SK-N-SH (cell line): ENCODE measurements at regions not wholly inside any gene's neighbourhood (a gene's known extent, or its start where the extent isn't known, plus 50 kb on each side); places are given as distances from the start of the nearest gene placed in this dataset.

Experiments
- CTCF ChIA-PET: fragments of 300-600, 350-600 bp; formaldehyde crosslinking; extraction: SDS; loops from one replicate; lab custom pipeline; 2021; lab: Yijun Ruan, JAX
- POLR2A ChIA-PET: fragments of 350-600 bp; sonication (Branson Sonifier 250); formaldehyde crosslinking; extraction: SDS; loops from one replicate; lab custom pipeline; 2020; ENCODE audit warnings: antibody characterized with exemption, inconsistent platforms; lab: Yijun Ruan, JAX
- DNase-seq: peaks from one replicate; pipeline ENCODE4 v3.0.0; 2012
- H2AFZ ChIP-seq: fragments of 200-600 bp; sonication (generic); 2 replicates; pipeline ENCODE4 v1.8.1; 2016; ENCODE audit warnings: antibody characterized with exemption, mild to moderate bottlenecking, low read depth
- H3F3A ChIP-seq: fragments of 200-600 bp; sonication (generic); replicated peaks from 2 replicates; pipeline ENCODE3; 2016; ENCODE audit warnings: antibody characterized with exemption, mild to moderate bottlenecking; ENCODE audit not compliant: insufficient read depth
- H3K27ac ChIP-seq, 2 experiments: fragments of 200-500 bp in 1 of 2; fragments of 200-600 bp in 1 of 2; sonication (Bioruptor generic) in 1 of 2; sonication (generic), shearing (Covaris generic) in 1 of 2; 2 replicates each; pipeline versions ENCODE4 v1.5.1 to v1.6.1; 2014 to 2016; ENCODE audit warnings: low read depth in 2 of 2, inconsistent platforms in 1 of 2, low read length in 1 of 2, mild to moderate bottlenecking in 1 of 2, mixed read lengths in 1 of 2
- H3K27me3 ChIP-seq: fragments of 200-600 bp; sonication (generic), shearing (Covaris generic); 2 replicates; pipeline ENCODE4 v1.6.1; 2016; ENCODE audit warnings: mixed run types; ENCODE audit not compliant: insufficient read depth
- H3K36me3 ChIP-seq, 2 experiments: fragments of 200-500 bp in 1 of 2; fragments of 200-600 bp in 1 of 2; sonication (Bioruptor generic) in 1 of 2; sonication (generic) in 1 of 2; replicated peaks in 1 of 2; 2 replicates each; pipeline versions ENCODE3 to v1.5.1; 2014 to 2016; ENCODE audit warnings: low read length in 1 of 2, mild to moderate bottlenecking in 1 of 2; ENCODE audit not compliant: insufficient read depth in 2 of 2, control insufficient read depth in 1 of 2
- H3K4me1 ChIP-seq, 2 experiments: fragments of 200-500 bp in 1 of 2; fragments of 200-600 bp in 1 of 2; sonication (Bioruptor generic) in 1 of 2; sonication (generic), shearing (Covaris generic) in 1 of 2; 2 replicates each; pipeline versions ENCODE4 v1.5.1 to v1.6.1; 2014 to 2016; ENCODE audit warnings: low read depth in 1 of 2, low read length in 1 of 2, mixed run types in 1 of 2; ENCODE audit not compliant: insufficient read depth in 2 of 2, control insufficient read depth in 1 of 2
- H3K4me2 ChIP-seq: fragments of 200-600 bp; sonication (generic), shearing (Covaris generic); 2 replicates; pipeline ENCODE4 v1.6.1; 2017; ENCODE audit warnings: mixed run types
- H3K4me3 ChIP-seq, 2 experiments: fragments of 200-500 bp in 1 of 2; fragments of 200-600 bp in 1 of 2; sonication (Bioruptor generic) in 1 of 2; sonication (generic), shearing (Covaris generic) in 1 of 2; 2 replicates each; pipeline versions ENCODE4 v1.5.1 to v1.8.1; 2014 to 2016; ENCODE audit warnings: low read depth in 2 of 2, inconsistent platforms in 1 of 2, low read length in 1 of 2, mild to moderate bottlenecking in 1 of 2, mixed read lengths in 1 of 2, moderate library complexity in 1 of 2
- H3K79me2 ChIP-seq: fragments of 200-600 bp; sonication (generic); 2 replicates; pipeline ENCODE4 v1.8.1; 2017; ENCODE audit warnings: mild to moderate bottlenecking; ENCODE audit not compliant: insufficient read depth
- H3K9ac ChIP-seq: fragments of 200-600 bp; sonication (generic); 2 replicates; pipeline ENCODE4 v1.6.1; 2017; ENCODE audit warnings: mixed run types
- H3K9me2 ChIP-seq: fragments of 200-600 bp; sonication (generic); 2 replicates; pipeline ENCODE4 v1.6.1; 2017; ENCODE audit warnings: mixed run types
- H3K9me3 ChIP-seq: fragments of 200-600 bp; sonication (generic); 2 replicates; pipeline ENCODE4 v1.6.1; 2017; ENCODE audit warnings: mixed run types, mild to moderate bottlenecking, moderate library complexity
- H4K20me1 ChIP-seq: fragments of 200-600 bp; sonication (generic); 2 replicates; pipeline ENCODE4 v1.6.1; 2017; ENCODE audit warnings: mild to moderate bottlenecking, mixed run types; ENCODE audit not compliant: insufficient read depth
- EP300 ChIP-seq, 2 experiments: IDR thresholded peaks; 2 replicates each; pipeline versions ENCODE4 v1.4.0 to v1.6.1; 2012; ENCODE audit warnings: borderline replicate concordance in 1 of 2, low read depth in 1 of 2, low read length in 1 of 2
- FOXM1 ChIP-seq: IDR thresholded peaks from 2 replicates; pipeline ENCODE4 v1.4.0; 2012; ENCODE audit warnings: low read depth, mild to moderate bottlenecking
- JUND ChIP-seq: IDR thresholded peaks from 2 replicates; pipeline ENCODE4 v1.4.0; 2012
- MEF2A ChIP-seq: IDR thresholded peaks from 2 replicates; pipeline ENCODE4 v1.4.0; 2012; ENCODE audit warnings: low read depth, borderline replicate concordance
- POLR2AphosphoS5 ChIP-seq: IDR thresholded peaks from 2 replicates; pipeline ENCODE4 v1.6.1; 2012; ENCODE audit warnings: low read depth, low read length
- SMC3 ChIP-seq: IDR thresholded peaks from 2 replicates; pipeline ENCODE4 v1.6.1; 2012; ENCODE audit warnings: low read depth, low read length, improper control_type of control experiment
- TAF1 ChIP-seq: IDR thresholded peaks from 2 replicates; pipeline ENCODE4 v1.6.1; 2012; ENCODE audit warnings: low read depth, mild to moderate bottlenecking, low read length, moderate library complexity, borderline replicate concordance
- TCF12 ChIP-seq: IDR thresholded peaks from 2 replicates; pipeline ENCODE4 v1.4.0; 2012
- TEAD4 ChIP-seq: IDR thresholded peaks from 2 replicates; pipeline ENCODE4 v1.4.0; 2012; ENCODE audit warnings: mild to moderate bottlenecking, borderline replicate concordance; ENCODE audit not compliant: insufficient read depth
- YY1 ChIP-seq: IDR thresholded peaks from 2 replicates; pipeline ENCODE4 v1.4.0; 2012; ENCODE audit warnings: low read depth, mild to moderate bottlenecking
- WGBS: methylation state at CpG from one replicate; pipeline ENCODE4 v1.1.6; 2017; ENCODE audit warnings: low lambda C conversion rate; 5-methylcytosine and 5-hydroxymethylcytosine counted together
- TF ChIP-seq, protein P1 (sequence below): IDR thresholded peaks from 2 replicates; pipeline ENCODE4 v1.6.1; 2012; ENCODE audit warnings: mild to moderate bottlenecking, low read depth, low read length, moderate library complexity
- TF ChIP-seq, protein P2 (sequence below): IDR thresholded peaks from 2 replicates; pipeline ENCODE4 v1.4.0; 2012; ENCODE audit warnings: low read depth, borderline replicate concordance

DNA sequence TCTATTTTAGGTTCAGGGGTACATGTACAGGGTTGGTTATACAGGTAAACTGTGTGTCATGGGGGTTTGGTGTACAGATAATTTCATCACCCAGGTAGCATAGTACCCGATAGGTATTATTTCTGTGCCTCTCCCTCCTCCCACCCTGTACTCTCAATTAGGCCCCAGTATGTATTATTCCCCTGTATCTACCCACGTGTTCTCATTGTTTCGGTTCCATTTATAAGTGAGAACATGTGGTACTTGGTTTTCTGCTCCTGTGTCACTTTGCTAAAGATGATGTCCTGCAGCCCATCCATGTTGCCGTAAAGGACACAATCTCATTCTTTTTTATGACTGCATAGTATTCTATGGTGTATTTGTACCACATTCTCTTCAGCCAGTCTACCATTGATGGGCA is 96.8 kb upstream of the SLC24A2 start (continued):
- TF ChIP-seq, protein P1, sequence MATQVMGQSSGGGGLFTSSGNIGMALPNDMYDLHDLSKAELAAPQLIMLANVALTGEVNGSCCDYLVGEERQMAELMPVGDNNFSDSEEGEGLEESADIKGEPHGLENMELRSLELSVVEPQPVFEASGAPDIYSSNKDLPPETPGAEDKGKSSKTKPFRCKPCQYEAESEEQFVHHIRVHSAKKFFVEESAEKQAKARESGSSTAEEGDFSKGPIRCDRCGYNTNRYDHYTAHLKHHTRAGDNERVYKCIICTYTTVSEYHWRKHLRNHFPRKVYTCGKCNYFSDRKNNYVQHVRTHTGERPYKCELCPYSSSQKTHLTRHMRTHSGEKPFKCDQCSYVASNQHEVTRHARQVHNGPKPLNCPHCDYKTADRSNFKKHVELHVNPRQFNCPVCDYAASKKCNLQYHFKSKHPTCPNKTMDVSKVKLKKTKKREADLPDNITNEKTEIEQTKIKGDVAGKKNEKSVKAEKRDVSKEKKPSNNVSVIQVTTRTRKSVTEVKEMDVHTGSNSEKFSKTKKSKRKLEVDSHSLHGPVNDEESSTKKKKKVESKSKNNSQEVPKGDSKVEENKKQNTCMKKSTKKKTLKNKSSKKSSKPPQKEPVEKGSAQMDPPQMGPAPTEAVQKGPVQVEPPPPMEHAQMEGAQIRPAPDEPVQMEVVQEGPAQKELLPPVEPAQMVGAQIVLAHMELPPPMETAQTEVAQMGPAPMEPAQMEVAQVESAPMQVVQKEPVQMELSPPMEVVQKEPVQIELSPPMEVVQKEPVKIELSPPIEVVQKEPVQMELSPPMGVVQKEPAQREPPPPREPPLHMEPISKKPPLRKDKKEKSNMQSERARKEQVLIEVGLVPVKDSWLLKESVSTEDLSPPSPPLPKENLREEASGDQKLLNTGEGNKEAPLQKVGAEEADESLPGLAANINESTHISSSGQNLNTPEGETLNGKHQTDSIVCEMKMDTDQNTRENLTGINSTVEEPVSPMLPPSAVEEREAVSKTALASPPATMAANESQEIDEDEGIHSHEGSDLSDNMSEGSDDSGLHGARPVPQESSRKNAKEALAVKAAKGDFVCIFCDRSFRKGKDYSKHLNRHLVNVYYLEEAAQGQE: no peak
- TF ChIP-seq TAF1 (no peak), YY1 (no peak), TEAD4 (no peak)

DNA sequence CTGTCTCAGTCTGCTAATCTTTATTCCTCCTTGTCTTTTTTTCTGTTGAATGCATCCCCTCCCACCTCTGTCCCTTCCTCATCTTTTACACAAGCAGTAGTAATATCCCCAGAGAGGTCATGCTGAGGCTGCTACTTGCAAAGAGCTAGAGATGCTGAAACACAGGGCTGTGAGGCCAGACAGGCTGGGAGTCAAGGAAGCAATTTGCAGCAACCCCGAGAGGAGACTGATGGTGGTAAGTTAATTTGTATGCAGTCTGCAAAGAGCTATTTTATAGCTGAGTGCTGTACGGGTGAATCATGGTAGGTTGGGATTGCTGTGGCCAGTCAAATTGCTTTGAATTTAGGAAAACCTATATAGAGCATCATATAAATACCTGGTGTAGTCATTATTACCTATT is 90.2 kb upstream of the SLC24A2 start:
- Histone ChIP-seq H3K9me3 (no peaks in the 10 kb centered on the region), H3K4me3 (no peak overlapping the region), H3K27ac (no peak overlapping the region), H3K36me3 (no peaks in the 10 kb centered on the region), H3K79me2 (no peaks in the 10 kb centered on the region), H4K20me1 (no peaks in the 10 kb centered on the region), H3F3A (no peaks in the 10 kb centered on the region), H3K9ac (no peak overlapping the region), H3K4me1 (no peaks in the 10 kb centered on the region)
- WGBS: 5% methylated on average over 2 of the region's 2 CpGs
- TF ChIP-seq, protein P2, sequence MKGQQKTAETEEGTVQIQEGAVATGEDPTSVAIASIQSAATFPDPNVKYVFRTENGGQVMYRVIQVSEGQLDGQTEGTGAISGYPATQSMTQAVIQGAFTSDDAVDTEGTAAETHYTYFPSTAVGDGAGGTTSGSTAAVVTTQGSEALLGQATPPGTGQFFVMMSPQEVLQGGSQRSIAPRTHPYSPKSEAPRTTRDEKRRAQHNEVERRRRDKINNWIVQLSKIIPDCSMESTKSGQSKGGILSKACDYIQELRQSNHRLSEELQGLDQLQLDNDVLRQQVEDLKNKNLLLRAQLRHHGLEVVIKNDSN: no peak
- TF ChIP-seq SMC3: no peak
- TF ChIP-seq TEAD4: no peak
- no peak for TF ChIP-seq MEF2A
- TF ChIP-seq, all 33 proteins: peak for 0
- H3K9me2 ChIP-seq: no peaks in the 10 kb centered on the region
- no peak overlapping the region for H3K4me2 ChIP-seq
- ChIA-PET CTCF (interaction anchor here (1.0 kb wide), 1 partner anchor 12 kb away, joined by 3 read pairs; no protein-coding TSS in a partner anchor), POLR2A (no interaction called here)
- no peak for DNase-seq
- H3K27me3 ChIP-seq: no peaks in the 10 kb centered on the region
- H2AFZ ChIP-seq: no peak overlapping the region

DNA sequence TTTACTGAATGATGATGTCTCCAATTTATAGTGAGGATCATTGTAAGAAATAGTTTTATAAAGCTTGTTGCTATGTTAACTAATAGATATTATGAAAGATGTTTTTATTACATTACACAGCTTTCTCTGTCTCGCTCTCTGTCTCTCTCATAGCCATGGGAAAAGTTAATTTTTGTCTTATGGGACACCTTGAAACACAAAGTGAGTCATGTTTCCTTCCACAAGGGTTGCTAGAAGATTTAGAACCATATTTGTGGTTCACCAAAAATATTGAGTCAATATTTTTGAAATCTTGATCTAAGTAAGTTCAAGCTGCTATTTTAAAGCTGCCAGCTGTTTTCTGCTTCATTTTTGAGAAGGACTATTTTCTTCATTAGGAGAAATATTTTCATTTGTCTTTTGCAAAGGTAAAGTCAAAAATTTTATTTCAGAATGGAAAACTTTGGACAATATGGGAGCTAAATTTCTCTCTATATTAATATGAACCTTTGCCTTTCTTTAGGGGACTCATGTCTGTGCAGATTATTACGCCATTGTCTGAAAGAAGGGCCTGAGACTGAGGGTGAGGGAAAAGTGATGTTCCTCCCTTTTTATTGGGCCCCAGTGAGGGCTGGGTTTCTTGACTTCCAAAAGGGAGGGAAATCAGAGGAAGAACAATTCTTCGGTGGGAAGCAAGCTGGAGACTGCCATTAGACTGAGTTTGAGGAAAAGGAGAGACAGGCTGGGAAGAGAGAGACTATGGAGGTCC is 87.9 kb upstream of the SLC24A2 start:
- ChIA-PET POLR2A (no interaction called here), CTCF (interaction anchor here (1.6 kb wide), 1 partner anchor 46 kb away, joined by 4 read pairs; no protein-coding TSS in a partner anchor)
- TF ChIP-seq TCF12: no peak
- no peak for TF ChIP-seq EP300 (IDR thresholded peaks at IDR 0.05; ENCODE audit: borderline replicate concordance in 1 of 2, low read depth in 1 of 2, low read length in 1 of 2)
- no peak for TF ChIP-seq JUND
- TF ChIP-seq FOXM1: no peak
- no peak for TF ChIP-seq POLR2AphosphoS5
- no peak overlapping the region for H3K9ac ChIP-seq
- H3K9me2 ChIP-seq: no peaks in the 10 kb centered on the region
- H3K36me3 ChIP-seq: no peaks in the 10 kb centered on the region
- no peaks in the 10 kb centered on the region for H3F3A ChIP-seq
- no peak overlapping the region for H3K4me2 ChIP-seq
- no peaks in the 10 kb centered on the region for H4K20me1 ChIP-seq
- WGBS: 9% methylated on average over 3 of the region's 3 CpGs
- no peak overlapping the region for H2AFZ ChIP-seq
- no peaks in the 10 kb centered on the region for H3K9me3 ChIP-seq
- no peaks in the 10 kb centered on the region for H3K27me3 ChIP-seq
- no peaks in the 10 kb centered on the region for H3K79me2 ChIP-seq
- no peak overlapping the region for H3K27ac ChIP-seq
- H3K4me1 ChIP-seq: no peaks in the 10 kb centered on the region
- no peak overlapping the region for H3K4me3 ChIP-seq
- no peak for DNase-seq
